Mesenchymal stem cell (in vitro differentiated cells and primary cell): ENCODE measurements at regions not wholly inside any gene's neighbourhood (a gene's known extent, or its start where the extent isn't known, plus 50 kb on each side); places are given as distances from the start of the nearest gene placed in this dataset.

Source experiments
- DNase-seq: peaks from one replicate; pipeline ENCODE4 v3.0.0-alpha.2; 2013
- H2AFZ ChIP-seq: one replicate; pipeline ENCODE4 v1.6.1; 2013; ENCODE audit warnings: low read depth, mild to moderate bottlenecking, control low read depth, inconsistent platforms, low read length, moderate library complexity
- H2AK5ac ChIP-seq: 2 replicates; pipeline ENCODE4 v1.6.1; 2013; ENCODE audit warnings: low read length, moderate library complexity, mild to moderate bottlenecking, inconsistent platforms; ENCODE audit not compliant: severe bottlenecking
- H2BK120ac ChIP-seq: one replicate; pipeline ENCODE4 v1.6.1; 2013; ENCODE audit warnings: low read depth, mild to moderate bottlenecking, inconsistent platforms, low read length, moderate library complexity
- H2BK12ac ChIP-seq, 2 experiments: one replicate each; pipeline ENCODE4 v1.6.1; 2013; ENCODE audit warnings: inconsistent platforms in 2 of 2, low read length in 2 of 2, mild to moderate bottlenecking in 2 of 2, moderate library complexity in 2 of 2, control low read depth in 1 of 2
- H2BK15ac ChIP-seq: one replicate; pipeline ENCODE4 v1.6.1; 2013; ENCODE audit warnings: mild to moderate bottlenecking, low read depth, inconsistent platforms; ENCODE audit not compliant: poor library complexity, severe bottlenecking
- H2BK5ac ChIP-seq: 2 replicates; pipeline ENCODE4 v1.6.1; 2013; ENCODE audit warnings: low read depth, mild to moderate bottlenecking, low read length, control low read depth, inconsistent platforms; ENCODE audit not compliant: poor library complexity, severe bottlenecking
- H3K14ac ChIP-seq, 2 experiments: one replicate each; pipeline ENCODE4 v1.6.1; 2013; ENCODE audit warnings: inconsistent platforms in 2 of 2, low read length in 2 of 2, control low read depth in 1 of 2, mild to moderate bottlenecking in 1 of 2, moderate library complexity in 1 of 2
- H3K18ac ChIP-seq, 2 experiments: one replicate each; pipeline ENCODE4 v1.6.1; 2013; ENCODE audit warnings: inconsistent platforms in 2 of 2, low read length in 2 of 2, control low read depth in 1 of 2, low read depth in 1 of 2, mild to moderate bottlenecking in 1 of 2
- H3K23ac ChIP-seq, 2 experiments: one replicate each; pipeline ENCODE4 v1.6.1; 2013; ENCODE audit warnings: inconsistent platforms in 2 of 2, low read length in 2 of 2, mild to moderate bottlenecking in 2 of 2, moderate library complexity in 2 of 2, control low read depth in 1 of 2
- H3K27ac ChIP-seq: 2 replicates; pipeline ENCODE4 v1.5.1; 2013; ENCODE audit warnings: mild to moderate bottlenecking, moderate library complexity, low read length, control low read depth, inconsistent platforms; ENCODE audit not compliant: poor library complexity, severe bottlenecking
- H3K27me3 ChIP-seq, 2 experiments: 2 replicates each; pipeline versions ENCODE4 v1.6.1 to v1.7.0; 2013; ENCODE audit warnings: low read length in 2 of 2, mild to moderate bottlenecking in 2 of 2, moderate library complexity in 2 of 2, control low read depth in 1 of 2, inconsistent platforms in 1 of 2; ENCODE audit not compliant: control insufficient read depth in 1 of 2, insufficient read depth in 1 of 2
- H3K36me3 ChIP-seq, 2 experiments: 2 replicates each; pipeline versions ENCODE4 v1.6.1 to v1.7.0; 2013; ENCODE audit warnings: low read length in 2 of 2, control low read depth in 1 of 2, inconsistent platforms in 1 of 2, low read depth in 1 of 2, mild to moderate bottlenecking in 1 of 2; ENCODE audit not compliant: insufficient read depth in 2 of 2, control insufficient read depth in 1 of 2
- H3K4ac ChIP-seq, 2 experiments: one replicate each; pipeline ENCODE4 v1.6.1; 2013; ENCODE audit warnings: inconsistent platforms in 2 of 2, low read length in 2 of 2, mild to moderate bottlenecking in 2 of 2, moderate library complexity in 2 of 2, control low read depth in 1 of 2, low read depth in 1 of 2
- H3K4me1 ChIP-seq: 2 replicates; pipeline ENCODE4 v1.6.1; 2013; ENCODE audit warnings: low read depth, low read length, control low read depth; ENCODE audit not compliant: control insufficient read depth, insufficient read depth
- H3K4me2 ChIP-seq: 2 replicates; pipeline ENCODE4 v1.6.1; 2013; ENCODE audit warnings: low read length, mild to moderate bottlenecking, inconsistent platforms; ENCODE audit not compliant: poor library complexity, severe bottlenecking
- H3K4me3 ChIP-seq, 2 experiments: 2 replicates each; pipeline versions ENCODE4 v1.5.1 to v1.7.0; 2013; ENCODE audit warnings: low read length in 2 of 2, mild to moderate bottlenecking in 2 of 2, control low read depth in 1 of 2, low read depth in 1 of 2; ENCODE audit not compliant: insufficient read depth in 1 of 2
- H3K79me1 ChIP-seq: replicated peaks from 2 replicates; pipeline ENCODE4 v1.6.1; 2013; ENCODE audit warnings: mild to moderate bottlenecking, control low read depth, low read length, inconsistent platforms; ENCODE audit not compliant: poor library complexity, severe bottlenecking
- H3K9ac ChIP-seq: 2 replicates; pipeline ENCODE4 v1.7.0; 2013; ENCODE audit warnings: mild to moderate bottlenecking, low read length, moderate library complexity
- H3K9me3 ChIP-seq: 2 replicates; pipeline ENCODE4 v1.7.0; 2013; ENCODE audit warnings: mild to moderate bottlenecking, low read length; ENCODE audit not compliant: control insufficient read depth
- H4K8ac ChIP-seq: one replicate; pipeline ENCODE4 v1.6.1; 2013; ENCODE audit warnings: inconsistent platforms, mild to moderate bottlenecking, low read length, moderate library complexity
- H4K91ac ChIP-seq: one replicate; pipeline ENCODE4 v1.6.1; 2013; ENCODE audit warnings: mild to moderate bottlenecking, low read length, inconsistent platforms
- WGBS: methylation state at CpG from one replicate; pipeline ENCODE4 v1.1.7; 2013; ENCODE audit warnings: mixed read lengths; 5-methylcytosine and 5-hydroxymethylcytosine counted together

DNA sequence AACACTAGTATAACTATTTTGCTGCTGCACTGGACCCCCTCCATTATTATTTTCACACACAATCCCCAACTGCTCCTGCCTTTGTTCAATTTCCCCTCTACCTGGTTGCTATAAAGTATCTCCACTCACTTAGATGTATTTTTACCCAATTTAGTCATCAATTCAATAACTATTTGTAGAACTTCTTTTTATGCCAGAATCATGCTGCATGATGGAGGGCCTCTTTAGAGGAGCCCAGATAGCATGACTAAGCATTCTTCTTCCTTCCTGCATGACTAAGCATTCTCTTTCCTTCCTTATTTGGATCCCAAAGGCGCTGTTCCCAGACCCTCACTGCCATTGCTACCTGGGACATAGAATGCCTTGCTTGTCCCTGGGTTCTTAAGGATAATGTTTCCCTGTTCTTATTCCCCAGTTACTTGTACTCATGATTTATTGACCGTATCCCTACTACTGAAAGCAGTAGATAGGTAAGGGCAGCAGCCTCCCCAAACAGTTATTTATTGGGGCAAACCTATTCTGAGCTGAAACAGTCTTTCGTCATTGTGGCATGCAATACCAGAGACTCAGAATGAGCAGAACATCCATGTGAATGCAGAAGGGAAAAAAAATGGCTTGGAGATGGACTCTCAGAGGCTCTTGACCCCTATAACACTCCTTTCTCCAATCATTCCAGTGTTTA, 89.3 kb upstream of the AKT3 start:
- peaks cover 10% of the 10 kb centered on the region for H3K4me1 ChIP-seq
- H2BK12ac ChIP-seq, result no peak overlapping the region
- H4K91ac ChIP-seq, result no peak overlapping the region
- no peak overlapping the region for H4K8ac ChIP-seq
- H2AK5ac ChIP-seq, result no peak overlapping the region
- no peak overlapping the region for H2BK120ac ChIP-seq
- H3K14ac ChIP-seq, result no peak overlapping the region
- WGBS, result 74% methylated on average over 3 of the region's 3 CpGs
- H3K27ac ChIP-seq, result no peak overlapping the region
- H3K4ac ChIP-seq, result no peak overlapping the region
- H2BK5ac ChIP-seq, result no peak overlapping the region
- no peak overlapping the region for H2BK15ac ChIP-seq
- no peak overlapping the region for H2AFZ ChIP-seq
- H3K18ac ChIP-seq, result no peak overlapping the region
- no peak overlapping the region for H3K4me2 ChIP-seq
- H3K9me3 ChIP-seq, result no peaks in the 10 kb centered on the region
- H3K23ac ChIP-seq, result no peak overlapping the region
- H3K79me1 ChIP-seq, result no peaks in the 10 kb centered on the region
- no peaks in the 10 kb centered on the region for H3K36me3 ChIP-seq
- peaks cover 0 to 10% of the 10 kb centered on the region in 2 experiments for H3K27me3 ChIP-seq
- no peak overlapping the region for H3K9ac ChIP-seq
- no peak overlapping the region for H3K4me3 ChIP-seq
- DNase-seq, result no peak

- Histone ChIP-seq H4K91ac (no peak overlapping the region), H3K4me3 (no peak overlapping the region), H3K4me2 (no peak overlapping the region), H2BK120ac (no peak overlapping the region), H2BK12ac (no peak overlapping the region), H3K23ac (no peak overlapping the region), H3K27me3 (peaks cover 0 to 11% of the 10 kb centered on the region in 2 experiments), H3K4me1 (peaks cover 5% of the 10 kb centered on the region), H3K4ac (no peak overlapping the region), H3K9me3 (no peaks in the 10 kb centered on the region), H2BK5ac (no peak overlapping the region), H3K18ac (no peak overlapping the region), H4K8ac (no peak overlapping the region), H3K79me1 (no peaks in the 10 kb centered on the region), H3K36me3 (no peaks in the 10 kb centered on the region), H3K27ac (no peak overlapping the region), H3K9ac (no peak overlapping the region), H2BK15ac (no peak overlapping the region), H2AFZ (no peak overlapping the region), H2AK5ac (no peak overlapping the region), H3K14ac (no peak overlapping the region)
- DNase-seq, result no peak
- WGBS, result 84% methylated on average over 3 of the region's 3 CpGs
Measured at GRCh38 chr1:243938208-243938607, 88.2 kb upstream of the AKT3 start.

GRCh38 chr1:243933495-243933894, 83.5 kb upstream of the AKT3 start:
- DNase-seq, result no peak
- no peak overlapping the region for H3K9ac ChIP-seq
- H3K18ac ChIP-seq, result no peak overlapping the region
- peaks cover 0 to 16% of the 10 kb centered on the region in 2 experiments for H3K27me3 ChIP-seq
- no peak overlapping the region for H2BK5ac ChIP-seq
- no peak overlapping the region for H3K23ac ChIP-seq
- no peak overlapping the region for H3K27ac ChIP-seq
- WGBS, result 100% methylated on average over 4 of the region's 4 CpGs
- H2BK120ac ChIP-seq, result no peak overlapping the region
- H3K9me3 ChIP-seq, result no peaks in the 10 kb centered on the region
- H3K14ac ChIP-seq, result no peak overlapping the region
- H4K91ac ChIP-seq, result no peak overlapping the region
- no peak overlapping the region for H2AK5ac ChIP-seq
- H3K4me1 ChIP-seq, result peaks cover 5% of the 10 kb centered on the region
- H2AFZ ChIP-seq, result no peak overlapping the region
- H3K79me1 ChIP-seq, result no peaks in the 10 kb centered on the region
- H4K8ac ChIP-seq, result no peak overlapping the region
- H2BK12ac ChIP-seq, result no peak overlapping the region
- H3K4me2 ChIP-seq, result no peak overlapping the region
- no peak overlapping the region for H3K4me3 ChIP-seq
- H3K36me3 ChIP-seq, result no peaks in the 10 kb centered on the region
- H2BK15ac ChIP-seq, result no peak overlapping the region
- no peak overlapping the region for H3K4ac ChIP-seq

DNA sequence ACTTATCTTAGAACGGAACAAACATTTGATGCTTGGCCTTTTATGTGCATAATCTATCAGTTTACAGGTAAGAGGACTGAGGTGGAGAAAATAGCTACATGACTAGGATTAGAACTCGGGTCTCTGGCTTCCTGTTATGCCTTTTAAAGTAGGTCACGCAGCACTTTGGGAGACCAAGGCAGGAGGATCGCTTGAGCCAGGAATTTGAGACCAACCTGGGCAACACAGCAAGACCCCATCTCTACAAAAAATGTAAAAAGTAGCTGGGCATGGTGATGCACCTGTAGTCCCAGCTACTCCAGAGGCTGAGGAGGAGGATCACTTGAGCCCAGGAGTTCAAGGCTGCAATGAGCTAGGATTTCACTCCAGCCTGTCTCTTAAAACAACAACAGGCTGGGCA, 81.9 kb upstream of the AKT3 start:
- no peak overlapping the region for H2BK120ac ChIP-seq
- H2BK15ac ChIP-seq, result no peak overlapping the region
- H3K4ac ChIP-seq, result no peak overlapping the region
- H2BK5ac ChIP-seq, result no peak overlapping the region
- H4K8ac ChIP-seq, result no peak overlapping the region
- H3K36me3 ChIP-seq, result no peaks in the 10 kb centered on the region
- peaks cover 6% of the 10 kb centered on the region for H3K4me1 ChIP-seq
- H3K4me2 ChIP-seq, result no peak overlapping the region
- peak overlapping the region in 1 of 2 experiments; percentile 26 for H3K18ac ChIP-seq
- H3K9me3 ChIP-seq, result no peaks in the 10 kb centered on the region
- H3K9ac ChIP-seq, result no peak overlapping the region
- no peaks in the 10 kb centered on the region for H3K79me1 ChIP-seq
- no peak overlapping the region for H2AFZ ChIP-seq
- WGBS, result 97% methylated on average over 4 of the region's 4 CpGs
- H3K4me3 ChIP-seq, result no peak overlapping the region
- H2AK5ac ChIP-seq, result no peak overlapping the region
- no peak overlapping the region for H3K23ac ChIP-seq
- DNase-seq, result no peak
- H3K27ac ChIP-seq, result no peak overlapping the region
- H3K14ac ChIP-seq, result no peak overlapping the region
- peaks cover 0 to 16% of the 10 kb centered on the region in 2 experiments for H3K27me3 ChIP-seq
- H4K91ac ChIP-seq, result no peak overlapping the region
- no peak overlapping the region for H2BK12ac ChIP-seq
